Kidney epithelial cell (primary cell): ENCODE measurements at regions not wholly inside any gene's neighbourhood (a gene's known extent, or its start where the extent isn't known, plus 50 kb on each side); places are given as distances from the start of the nearest gene placed in this dataset.

Experiments
- DNase-seq: peaks from one replicate; pipeline ENCODE4 v3.0.0-alpha.2; 2010; ENCODE audit warnings: low read depth
- H3K27me3 ChIP-seq: 2 replicates; pipeline ENCODE4 v1.6.0; 2011; ENCODE audit warnings: low read length; ENCODE audit not compliant: control insufficient read depth, insufficient read depth
- H3K36me3 ChIP-seq: 2 replicates; pipeline ENCODE4 v1.5.1; 2011; ENCODE audit warnings: low read length; ENCODE audit not compliant: control insufficient read depth, insufficient read depth
- H3K4me3 ChIP-seq: 2 replicates; pipeline ENCODE4 v1.5.1; 2011; ENCODE audit warnings: low read depth, mild to moderate bottlenecking, control low read depth, low read length
- CTCF ChIP-seq: IDR thresholded peaks from 2 replicates; pipeline ENCODE4 v1.5.1; 2011; ENCODE audit warnings: mild to moderate bottlenecking, moderate library complexity, low read length, control low read depth, inconsistent platforms; ENCODE audit not compliant: insufficient read depth, poor library complexity, severe bottlenecking

- Histone ChIP-seq H3K36me3 (no peaks in the 10 kb centered on the region), H3K4me3 (no peak overlapping the region), H3K27me3 (no peaks in the 10 kb centered on the region)
- TF ChIP-seq CTCF: no peak
- DNase-seq: no peak
Observed at GRCh38 chr18:22048932-22049615, 120.3 kb upstream of the GATA6 start.

DNA sequence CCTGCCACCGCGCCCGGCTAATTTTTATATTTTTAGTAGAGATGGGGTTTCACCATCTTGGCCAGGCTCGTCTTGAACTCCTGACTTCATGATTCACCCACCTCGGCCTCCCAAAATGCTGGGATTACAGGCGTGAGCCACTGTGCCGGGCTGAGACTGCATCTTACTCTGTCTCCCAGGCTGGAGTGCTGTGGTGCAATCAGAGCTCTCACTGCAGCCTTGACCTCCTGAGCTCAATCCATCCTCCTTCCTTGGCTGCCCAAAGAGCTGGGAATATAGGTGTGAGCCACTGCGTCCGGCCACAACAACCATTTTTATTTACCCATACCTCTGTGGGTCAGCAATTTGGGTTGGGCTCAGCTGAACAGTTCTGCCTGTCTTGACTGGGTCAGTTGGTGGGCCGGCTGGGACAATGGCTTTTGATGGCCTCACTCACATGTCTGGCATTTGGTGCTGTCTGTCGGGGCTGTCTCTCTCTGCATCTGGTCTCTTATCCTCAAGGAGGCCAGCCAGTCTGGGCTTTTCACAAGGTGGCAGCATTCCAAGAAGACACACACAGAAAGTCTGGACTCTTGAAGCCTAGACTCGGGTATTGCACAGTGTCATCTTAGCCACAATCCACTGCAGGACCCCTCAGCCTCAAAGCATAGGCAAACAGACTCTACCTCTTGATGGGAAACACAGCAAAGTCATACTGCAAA is 116.8 kb upstream of the GATA6 start:
- no peak for TF ChIP-seq CTCF
- no peaks in the 10 kb centered on the region for H3K27me3 ChIP-seq
- no peaks in the 10 kb centered on the region for H3K36me3 ChIP-seq
- no peak overlapping the region for H3K4me3 ChIP-seq
- DNase-seq: no peak

DNA sequence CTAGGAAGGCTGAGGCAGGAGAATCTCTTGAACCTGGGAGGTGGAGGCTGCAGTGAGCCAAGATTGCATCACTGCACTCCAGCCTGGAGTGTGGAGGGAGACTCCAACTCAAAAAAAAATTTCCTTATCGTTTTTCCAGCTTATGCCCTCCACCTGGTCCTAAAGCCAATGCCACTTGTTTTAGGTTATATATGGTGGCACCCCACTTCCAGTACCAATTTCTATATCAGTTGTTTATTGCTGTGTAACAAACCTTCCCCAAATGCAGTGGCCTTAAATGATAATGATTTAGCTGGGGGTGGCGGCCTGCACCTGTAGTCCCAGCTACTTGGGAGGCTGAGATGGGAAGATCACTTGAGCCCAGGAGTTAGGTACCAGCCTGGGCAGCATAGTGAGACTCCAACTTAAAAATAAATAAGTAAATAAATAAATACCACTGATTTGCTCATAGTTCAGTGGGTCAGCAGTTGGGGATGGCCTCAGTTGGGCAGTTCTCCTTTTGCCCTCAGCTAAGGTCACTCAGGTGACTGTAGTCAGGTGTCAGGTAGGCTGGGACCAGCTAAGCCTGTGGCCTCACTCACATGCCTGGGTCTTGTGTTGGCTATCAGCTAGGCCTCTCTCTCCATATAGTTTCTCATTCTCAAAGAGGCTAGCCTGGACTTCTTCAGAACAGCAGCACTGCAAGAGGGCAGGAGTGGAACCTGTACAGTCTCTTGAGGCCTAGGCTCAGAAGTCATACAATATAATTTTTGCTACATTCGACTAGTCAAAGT is 113.7 kb upstream of the GATA6 start:
- H3K4me3 ChIP-seq: no peak overlapping the region
- no peaks in the 10 kb centered on the region for H3K27me3 ChIP-seq
- DNase-seq: no peak
- no peaks in the 10 kb centered on the region for H3K36me3 ChIP-seq
- TF ChIP-seq CTCF: no peak

- Histone ChIP-seq H3K36me3 (no peaks in the 10 kb centered on the region), H3K27me3 (no peaks in the 10 kb centered on the region), H3K4me3 (no peak overlapping the region)
- TF ChIP-seq CTCF: no peak
- DNase-seq: no peak
Observed at GRCh38 chr18:22056950-22057349, 112.4 kb upstream of the GATA6 start.

GRCh38 chr18:22057908-22058527 is 111.4 kb upstream of the GATA6 start:
- no peak overlapping the region for H3K4me3 ChIP-seq
- H3K36me3 ChIP-seq: no peaks in the 10 kb centered on the region
- no peaks in the 10 kb centered on the region for H3K27me3 ChIP-seq
- TF ChIP-seq CTCF: no peak
- no peak for DNase-seq
